ENCODE measurements at regions not wholly inside any gene's neighbourhood (a gene's known extent, or its start where the extent isn't known, plus 50 kb on each side); places are given as distances from the start of the nearest gene placed in this dataset.

- peaks cover 4% of the 10 kb centered on the region; the same call in 1 of the 3 replicates for H3K9me3 Mint-ChIP-seq
- no peak overlapping the region for H3K4me2 ChIP-seq
These were observed 260.8 kb downstream of the RDH14 start for GRCh38 chr2:18299423-18300212.

More at GRCh38 chr2:18299423-18300212, 260.8 kb downstream of the RDH14 start:
- Histone ChIP-seq H3K4me1 (ENCODE audit: insufficient read depth) (peaks cover 4% of the 10 kb centered on the region; the same call in 1 of the 2 replicates), H3F3A (replicated peaks; ENCODE audit: low read depth) (no peaks in the 10 kb centered on the region), H2AFZ (no peak overlapping the region), H3K79me2 (replicated peaks; ENCODE audit: insufficient read depth) (no peaks in the 10 kb centered on the region), H4K20me1 (replicated peaks; ENCODE audit: insufficient read depth) (no peaks in the 10 kb centered on the region), H3K36me3 (ENCODE audit: insufficient read depth) (no peaks in the 10 kb centered on the region), H3K27me3 (ENCODE audit: insufficient read depth) (no peaks in the 10 kb centered on the region), H3K27ac (ENCODE audit: low read depth) (no peak overlapping the region), H3K9me2 (ENCODE audit: insufficient read depth) (no peaks in the 10 kb centered on the region; the same call in 1 of the 2 replicates), H3K4me3 (no peak overlapping the region)
- DNase-seq (ENCODE audit: low spot score): peak; percentile 40
- ATAC-seq: no peak
- Mint-ChIP-seq H3K4me1 (peaks cover 3% of the 10 kb centered on the region; the same call in 1 of the 3 replicates), H3K36me3 (ENCODE audit: low read depth) (no peaks in the 10 kb centered on the region), H3K27ac (peak overlapping the region; percentile 70; the same call in 1 of the 2 replicates), H3K4me3 (no peak overlapping the region), H3K27me3 (ENCODE audit: insufficient read depth, low read depth, poor library complexity) (peaks cover 2% of the 10 kb centered on the region)
- TF ChIP-seq EZH2phosphoT487 (IDR thresholded peaks at IDR 0.05; ENCODE audit: unreplicated experiment): no peak
- TF ChIP-seq EZH2 (IDR thresholded peaks at IDR 0.05; ENCODE audit: low read depth, unreplicated experiment): no peak
- no peak for TF ChIP-seq ETS1 (IDR thresholded peaks at IDR 0.05)
- TF ChIP-seq REST (IDR thresholded peaks at IDR 0.05; ENCODE audit: unreplicated experiment): no peak
- no peak for TF ChIP-seq ZNF331 (CRISPR knock-in tag; IDR thresholded peaks at IDR 0.05; ENCODE audit: low read depth)
- no peak for TF ChIP-seq POLR2AphosphoS5 (IDR thresholded peaks at IDR 0.05; ENCODE audit: low read depth)
- no peak for TF ChIP-seq JUNB (IDR thresholded peaks at IDR 0.05; ENCODE audit: unreplicated experiment)
- no peak for TF ChIP-seq ZNF114 (CRISPR knock-in tag; IDR thresholded peaks at IDR 0.05)
- TF ChIP-seq, protein P1, sequence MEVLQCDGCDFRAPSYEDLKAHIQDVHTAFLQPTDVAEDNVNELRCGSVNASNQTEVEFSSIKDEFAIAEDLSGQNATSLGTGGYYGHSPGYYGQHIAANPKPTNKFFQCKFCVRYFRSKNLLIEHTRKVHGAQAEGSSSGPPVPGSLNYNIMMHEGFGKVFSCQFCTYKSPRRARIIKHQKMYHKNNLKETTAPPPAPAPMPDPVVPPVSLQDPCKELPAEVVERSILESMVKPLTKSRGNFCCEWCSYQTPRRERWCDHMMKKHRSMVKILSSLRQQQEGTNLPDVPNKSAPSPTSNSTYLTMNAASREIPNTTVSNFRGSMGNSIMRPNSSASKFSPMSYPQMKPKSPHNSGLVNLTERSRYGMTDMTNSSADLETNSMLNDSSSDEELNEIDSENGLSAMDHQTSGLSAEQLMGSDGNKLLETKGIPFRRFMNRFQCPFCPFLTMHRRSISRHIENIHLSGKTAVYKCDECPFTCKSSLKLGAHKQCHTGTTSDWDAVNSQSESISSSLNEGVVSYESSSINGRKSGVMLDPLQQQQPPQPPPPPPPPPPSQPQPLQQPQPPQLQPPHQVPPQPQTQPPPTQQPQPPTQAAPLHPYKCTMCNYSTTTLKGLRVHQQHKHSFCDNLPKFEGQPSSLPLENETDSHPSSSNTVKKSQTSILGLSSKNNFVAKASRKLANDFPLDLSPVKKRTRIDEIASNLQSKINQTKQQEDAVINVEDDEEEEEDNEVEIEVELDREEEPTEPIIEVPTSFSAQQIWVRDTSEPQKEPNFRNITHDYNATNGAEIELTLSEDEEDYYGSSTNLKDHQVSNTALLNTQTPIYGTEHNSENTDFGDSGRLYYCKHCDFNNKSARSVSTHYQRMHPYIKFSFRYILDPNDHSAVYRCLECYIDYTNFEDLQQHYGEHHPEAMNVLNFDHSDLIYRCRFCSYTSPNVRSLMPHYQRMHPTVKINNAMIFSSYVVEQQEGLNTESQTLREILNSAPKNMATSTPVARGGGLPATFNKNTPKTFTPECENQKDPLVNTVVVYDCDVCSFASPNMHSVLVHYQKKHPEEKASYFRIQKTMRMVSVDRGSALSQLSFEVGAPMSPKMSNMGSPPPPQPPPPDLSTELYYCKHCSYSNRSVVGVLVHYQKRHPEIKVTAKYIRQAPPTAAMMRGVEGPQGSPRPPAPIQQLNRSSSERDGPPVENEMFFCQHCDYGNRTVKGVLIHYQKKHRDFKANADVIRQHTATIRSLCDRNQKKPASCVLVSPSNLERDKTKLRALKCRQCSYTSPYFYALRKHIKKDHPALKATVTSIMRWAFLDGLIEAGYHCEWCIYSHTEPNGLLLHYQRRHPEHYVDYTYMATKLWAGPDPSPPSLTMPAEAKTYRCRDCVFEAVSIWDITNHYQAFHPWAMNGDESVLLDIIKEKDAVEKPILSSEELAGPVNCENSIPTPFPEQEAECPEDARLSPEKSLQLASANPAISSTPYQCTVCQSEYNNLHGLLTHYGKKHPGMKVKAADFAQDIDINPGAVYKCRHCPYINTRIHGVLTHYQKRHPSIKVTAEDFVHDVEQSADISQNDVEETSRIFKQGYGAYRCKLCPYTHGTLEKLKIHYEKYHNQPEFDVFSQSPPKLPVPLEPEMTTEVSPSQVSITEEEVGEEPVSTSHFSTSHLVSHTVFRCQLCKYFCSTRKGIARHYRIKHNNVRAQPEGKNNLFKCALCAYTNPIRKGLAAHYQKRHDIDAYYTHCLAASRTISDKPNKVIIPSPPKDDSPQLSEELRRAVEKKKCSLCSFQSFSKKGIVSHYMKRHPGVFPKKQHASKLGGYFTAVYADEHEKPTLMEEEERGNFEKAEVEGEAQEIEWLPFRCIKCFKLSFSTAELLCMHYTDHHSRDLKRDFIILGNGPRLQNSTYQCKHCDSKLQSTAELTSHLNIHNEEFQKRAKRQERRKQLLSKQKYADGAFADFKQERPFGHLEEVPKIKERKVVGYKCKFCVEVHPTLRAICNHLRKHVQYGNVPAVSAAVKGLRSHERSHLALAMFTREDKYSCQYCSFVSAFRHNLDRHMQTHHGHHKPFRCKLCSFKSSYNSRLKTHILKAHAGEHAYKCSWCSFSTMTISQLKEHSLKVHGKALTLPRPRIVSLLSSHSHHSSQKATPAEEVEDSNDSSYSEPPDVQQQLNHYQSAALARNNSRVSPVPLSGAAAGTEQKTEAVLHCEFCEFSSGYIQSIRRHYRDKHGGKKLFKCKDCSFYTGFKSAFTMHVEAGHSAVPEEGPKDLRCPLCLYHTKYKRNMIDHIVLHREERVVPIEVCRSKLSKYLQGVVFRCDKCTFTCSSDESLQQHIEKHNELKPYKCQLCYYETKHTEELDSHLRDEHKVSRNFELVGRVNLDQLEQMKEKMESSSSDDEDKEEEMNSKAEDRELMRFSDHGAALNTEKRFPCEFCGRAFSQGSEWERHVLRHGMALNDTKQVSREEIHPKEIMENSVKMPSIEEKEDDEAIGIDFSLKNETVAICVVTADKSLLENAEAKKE (CRISPR knock-in tag; IDR thresholded peaks at IDR 0.05): no peak
- no peak for TF ChIP-seq CTCF (conservative IDR thresholded peaks at IDR 0.05; ENCODE audit: low read depth in 2 of 2)
- no peak for TF ChIP-seq NANOG (IDR thresholded peaks at IDR 0.05; ENCODE audit: borderline replicate concordance)
- no peak for TF ChIP-seq STAT1 (IDR thresholded peaks at IDR 0.05; ENCODE audit: unreplicated experiment)
- no peak for TF ChIP-seq CREB1 (CRISPR knock-in tag; IDR thresholded peaks at IDR 0.05; ENCODE audit: low read depth)
